Panc1 (cell line): ENCODE measurements at regions not wholly inside any gene's neighbourhood (a gene's known extent, or its start where the extent isn't known, plus 50 kb on each side); places are given as distances from the start of the nearest gene placed in this dataset.

Experiments
- POLR2AphosphoS5 ChIP-seq: IDR thresholded peaks from 2 replicates; pipeline ENCODE4 v1.6.1; 2012; ENCODE audit warnings: mild to moderate bottlenecking, low read depth, low read length, moderate library complexity
- REST ChIP-seq, 2 experiments: IDR thresholded peaks; 2 replicates each; pipeline ENCODE4 v1.6.1; 2011 to 2012; ENCODE audit warnings: low read depth in 2 of 2, control low read depth in 1 of 2, low read length in 1 of 2, mild to moderate bottlenecking in 1 of 2, moderate library complexity in 1 of 2; ENCODE audit not compliant: insufficient read depth in 1 of 2
- SIN3A ChIP-seq: IDR thresholded peaks from 2 replicates; pipeline ENCODE4 v1.6.1; 2012; ENCODE audit warnings: low read depth, mild to moderate bottlenecking, low read length, moderate library complexity, borderline replicate concordance; ENCODE audit not compliant: insufficient read depth
- TF ChIP-seq, protein P1 (sequence below): fragments of 450-650 bp; IDR thresholded peaks from 2 replicates; pipeline ENCODE4 v1.5.1; 2017; ENCODE audit warnings: mild to moderate bottlenecking

GRCh38 chr11:86748296-86748695, 52.0 kb upstream of the PRSS23 start:
- no peak for TF ChIP-seq POLR2AphosphoS5
- TF ChIP-seq, protein P1, sequence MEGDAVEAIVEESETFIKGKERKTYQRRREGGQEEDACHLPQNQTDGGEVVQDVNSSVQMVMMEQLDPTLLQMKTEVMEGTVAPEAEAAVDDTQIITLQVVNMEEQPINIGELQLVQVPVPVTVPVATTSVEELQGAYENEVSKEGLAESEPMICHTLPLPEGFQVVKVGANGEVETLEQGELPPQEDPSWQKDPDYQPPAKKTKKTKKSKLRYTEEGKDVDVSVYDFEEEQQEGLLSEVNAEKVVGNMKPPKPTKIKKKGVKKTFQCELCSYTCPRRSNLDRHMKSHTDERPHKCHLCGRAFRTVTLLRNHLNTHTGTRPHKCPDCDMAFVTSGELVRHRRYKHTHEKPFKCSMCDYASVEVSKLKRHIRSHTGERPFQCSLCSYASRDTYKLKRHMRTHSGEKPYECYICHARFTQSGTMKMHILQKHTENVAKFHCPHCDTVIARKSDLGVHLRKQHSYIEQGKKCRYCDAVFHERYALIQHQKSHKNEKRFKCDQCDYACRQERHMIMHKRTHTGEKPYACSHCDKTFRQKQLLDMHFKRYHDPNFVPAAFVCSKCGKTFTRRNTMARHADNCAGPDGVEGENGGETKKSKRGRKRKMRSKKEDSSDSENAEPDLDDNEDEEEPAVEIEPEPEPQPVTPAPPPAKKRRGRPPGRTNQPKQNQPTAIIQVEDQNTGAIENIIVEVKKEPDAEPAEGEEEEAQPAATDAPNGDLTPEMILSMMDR, result no peak
- TF ChIP-seq REST (IDR thresholded peaks at IDR 0.05; ENCODE audit: insufficient read depth in 1 of 2, low read depth in 2 of 2, low read length in 1 of 2), result no peak
- TF ChIP-seq SIN3A, result no peak
